ENCODE measurements at regions not wholly inside any gene's neighbourhood (a gene's known extent, or its start where the extent isn't known, plus 50 kb on each side); places are given as distances from the start of the nearest gene placed in this dataset.
"Not testable (repeated sequence)": the region's sequence is repeated elsewhere in the genome, so short reads cannot be mapped to it uniquely, and the experiment has no call there.

DNA sequence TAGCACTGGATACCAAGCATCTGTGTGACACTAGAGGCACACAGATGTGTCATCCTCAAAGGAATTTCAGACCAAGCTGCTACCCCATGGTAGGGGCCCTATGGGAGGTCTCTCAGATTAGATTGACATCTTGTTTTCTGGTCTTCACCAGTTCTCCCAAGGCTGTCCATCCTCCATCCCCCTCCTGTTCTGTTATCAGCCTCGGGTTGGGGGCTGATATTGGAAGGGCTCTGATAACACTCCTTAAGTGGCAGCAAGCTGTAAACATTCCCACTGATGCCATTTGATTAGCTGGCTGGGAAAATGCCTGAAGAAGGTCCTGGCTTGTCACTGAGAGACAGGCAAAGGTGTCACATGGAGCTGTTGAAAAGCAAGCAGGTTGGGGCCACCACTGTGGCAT, 185.9 kb upstream of the RBM19 start:
- TF ChIP-seq POLR2A (IDR thresholded peaks at IDR 0.05), result no peak
- TF ChIP-seq, protein P1, sequence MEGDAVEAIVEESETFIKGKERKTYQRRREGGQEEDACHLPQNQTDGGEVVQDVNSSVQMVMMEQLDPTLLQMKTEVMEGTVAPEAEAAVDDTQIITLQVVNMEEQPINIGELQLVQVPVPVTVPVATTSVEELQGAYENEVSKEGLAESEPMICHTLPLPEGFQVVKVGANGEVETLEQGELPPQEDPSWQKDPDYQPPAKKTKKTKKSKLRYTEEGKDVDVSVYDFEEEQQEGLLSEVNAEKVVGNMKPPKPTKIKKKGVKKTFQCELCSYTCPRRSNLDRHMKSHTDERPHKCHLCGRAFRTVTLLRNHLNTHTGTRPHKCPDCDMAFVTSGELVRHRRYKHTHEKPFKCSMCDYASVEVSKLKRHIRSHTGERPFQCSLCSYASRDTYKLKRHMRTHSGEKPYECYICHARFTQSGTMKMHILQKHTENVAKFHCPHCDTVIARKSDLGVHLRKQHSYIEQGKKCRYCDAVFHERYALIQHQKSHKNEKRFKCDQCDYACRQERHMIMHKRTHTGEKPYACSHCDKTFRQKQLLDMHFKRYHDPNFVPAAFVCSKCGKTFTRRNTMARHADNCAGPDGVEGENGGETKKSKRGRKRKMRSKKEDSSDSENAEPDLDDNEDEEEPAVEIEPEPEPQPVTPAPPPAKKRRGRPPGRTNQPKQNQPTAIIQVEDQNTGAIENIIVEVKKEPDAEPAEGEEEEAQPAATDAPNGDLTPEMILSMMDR (IDR thresholded peaks at IDR 0.05), result no peak
- H3K9me3 ChIP-seq, result no peaks in the 10 kb centered on the region
- H3K27me3 ChIP-seq, result peaks cover 0 to 7% (median 0%) of the 10 kb centered on the region in 9 donors
- H3K36me3 ChIP-seq, result no peaks in the 10 kb centered on the region
- H3K4me1 ChIP-seq, result no peaks in the 10 kb centered on the region
- intact Hi-C loops (cut with DNase I), result no loop called here
- DNase-seq (no peak), ATAC-seq (no peak)
- no peak overlapping the region for H3K27ac ChIP-seq
- 0 to 13% (median 3%) methylated on average over 1 of the region's 1 CpG for WGBS, 4 donors
- no peak overlapping the region for H3K4me3 ChIP-seq

DNA sequence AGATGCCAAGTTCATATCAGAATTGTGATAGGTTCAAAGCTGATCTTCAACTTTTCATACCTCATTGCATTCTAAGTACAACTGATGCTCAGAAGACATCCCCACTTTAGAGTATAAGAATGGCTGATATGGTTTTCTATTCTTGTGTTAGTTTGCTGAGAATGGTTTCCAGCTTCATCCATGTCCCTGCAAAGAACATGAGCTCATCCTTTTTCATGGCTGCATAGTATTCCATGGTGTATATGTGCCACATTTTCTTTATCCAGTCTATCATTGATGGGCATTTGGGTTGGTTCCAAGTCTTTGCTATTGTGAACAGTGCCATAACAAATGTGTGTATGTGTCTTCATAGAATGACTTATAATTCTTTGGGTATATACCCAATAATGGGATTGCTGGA, 184.5 kb upstream of the RBM19 start:
- intact Hi-C loops (cut with DNase I); H3K9me3 ChIP-seq; H3K27ac ChIP-seq; ATAC-seq; H3K4me3 ChIP-seq; DNase-seq; H3K27me3 ChIP-seq; H3K36me3 ChIP-seq; H3K4me1 ChIP-seq: not testable (repeated sequence)

DNA sequence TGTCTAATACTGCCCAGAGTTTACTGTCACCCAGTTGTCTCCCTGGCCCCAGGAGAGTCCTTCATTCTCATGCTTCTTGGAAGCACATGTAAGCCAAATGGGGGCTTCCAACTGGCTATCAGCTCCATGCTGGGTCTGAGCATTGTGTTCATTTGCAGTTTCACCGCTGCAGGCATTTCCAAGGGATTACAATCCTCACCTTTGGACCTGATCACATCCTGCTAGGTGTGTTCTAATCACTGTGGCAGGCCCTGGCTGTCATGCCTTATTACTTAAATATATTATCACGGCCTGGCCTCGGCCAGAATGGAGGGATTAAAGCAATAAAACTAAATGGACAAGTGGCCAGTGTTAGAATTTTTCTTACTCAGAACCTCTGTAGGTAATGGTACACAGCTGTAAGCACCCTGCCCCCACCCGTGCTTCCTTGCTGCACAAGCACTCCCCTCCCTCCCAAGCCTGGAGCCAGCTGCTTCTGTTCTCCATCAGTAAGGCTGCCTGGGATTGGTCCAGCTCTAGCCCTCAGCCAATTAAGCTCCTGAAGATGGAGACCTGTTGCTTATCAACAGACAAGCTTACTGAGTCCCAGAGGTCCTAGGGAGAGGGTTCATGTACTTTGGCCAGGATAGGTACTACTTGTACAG, 175.9 kb upstream of the RBM19 start:
- no peak for ATAC-seq
- intact Hi-C loops (cut with DNase I), result loop anchor here in 1 of 10 donors (10.0 kb wide), 1 partner anchor 1993 kb away; no protein-coding TSS in a partner anchor
- 58 to 86% (median 74%) methylated on average over 4 of the region's 4 CpGs for WGBS, 4 donors

DNA sequence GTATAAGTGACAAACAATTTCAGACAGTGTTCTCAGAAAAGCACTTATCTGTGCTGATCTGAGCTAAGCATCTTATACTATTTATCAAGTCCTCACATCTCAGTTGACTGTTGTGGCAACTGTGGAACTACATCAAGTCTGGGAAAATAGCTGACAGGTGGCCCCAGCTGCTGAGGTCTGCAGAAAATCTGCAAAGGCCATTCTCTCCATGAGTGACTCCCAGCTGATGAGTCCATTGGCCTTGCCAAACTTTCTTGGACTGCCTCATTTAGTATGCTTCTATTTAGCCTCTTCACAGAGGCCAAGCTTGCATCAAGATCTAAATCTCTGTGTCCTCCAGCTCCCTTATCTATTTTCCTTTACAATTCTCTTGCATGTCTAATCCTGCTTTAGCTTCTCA, 174.5 kb upstream of the RBM19 start:
- intact Hi-C loops (cut with DNase I), result loop anchor here in 1 of 10 donors (10.0 kb wide), 1 partner anchor 1994 kb away; no protein-coding TSS in a partner anchor
- H3K4me3 ChIP-seq, result no peak overlapping the region
- H3K27ac ChIP-seq, result no peak overlapping the region
- DNase-seq, result peak in 1 of 5 donors; percentile 36
- H3K27me3 ChIP-seq, result peaks cover 0 to 6% (median 0%) of the 10 kb centered on the region in 9 donors
- TF ChIP-seq, protein P1 (IDR thresholded peaks at IDR 0.05), result no peak
- TF ChIP-seq POLR2A (IDR thresholded peaks at IDR 0.05), result no peak
- H3K4me1 ChIP-seq, result no peaks in the 10 kb centered on the region
- no peaks in the 10 kb centered on the region for H3K9me3 ChIP-seq
- no peaks in the 10 kb centered on the region for H3K36me3 ChIP-seq
- peak in 1 of 4 donors; percentile 24 for ATAC-seq

More for the DNA sequence above, 175.9 kb upstream of the RBM19 start:
- no peak for TF ChIP-seq POLR2A (IDR thresholded peaks at IDR 0.05)
- TF ChIP-seq, protein P1 (IDR thresholded peaks at IDR 0.05), result no peak
- no peaks in the 10 kb centered on the region for H3K9me3 ChIP-seq
- no peak overlapping the region for H3K4me3 ChIP-seq
- DNase-seq, result no peak
- H3K36me3 ChIP-seq, result no peaks in the 10 kb centered on the region
- H3K27ac ChIP-seq, result no peak overlapping the region
- H3K27me3 ChIP-seq, result peaks cover 0 to 6% (median 0%) of the 10 kb centered on the region in 9 donors
- no peaks in the 10 kb centered on the region for H3K4me1 ChIP-seq

DNA sequence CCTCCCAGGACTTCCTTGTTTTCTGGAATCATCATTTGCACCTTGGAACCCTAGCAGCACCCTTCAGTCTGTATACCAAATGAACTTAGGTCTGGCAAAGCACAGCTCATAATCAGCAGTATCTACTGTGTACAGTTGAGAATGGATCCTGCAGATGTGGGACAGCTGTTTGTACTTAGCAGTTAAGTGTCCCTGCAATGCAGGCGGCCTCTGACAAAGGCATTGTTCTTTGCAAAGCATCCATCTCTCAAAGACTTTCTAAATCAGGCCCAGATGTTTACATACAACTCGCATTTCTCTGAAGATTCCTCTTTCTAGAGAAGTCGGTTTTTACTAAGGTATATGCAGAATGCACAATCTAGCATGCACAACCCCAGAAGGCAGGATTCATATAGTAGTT, 170.5 kb upstream of the RBM19 start:
- Histone ChIP-seq H3K4me3 (no peak overlapping the region), H3K36me3 (no peaks in the 10 kb centered on the region), H3K4me1 (no peaks in the 10 kb centered on the region), H3K27ac (no peak overlapping the region), H3K9me3 (no peaks in the 10 kb centered on the region), H3K27me3 (peaks cover 0 to 13% (median 0%) of the 10 kb centered on the region in 9 donors)
- TF ChIP-seq, protein P1 (IDR thresholded peaks at IDR 0.05), result no peak
- TF ChIP-seq POLR2A (IDR thresholded peaks at IDR 0.05), result no peak
- DNase-seq, result no peak
- WGBS, 4 donors, result 58 to 81% (median 74%) methylated on average over 3 of the region's 3 CpGs
- no peak for ATAC-seq
- intact Hi-C loops (cut with DNase I), result no loop called here

All from heart left ventricle (tissue), 16 donors.